Common myeloid progenitor, CD34-positive (primary cell): ENCODE measurements at regions not wholly inside any gene's neighbourhood (a gene's known extent, or its start where the extent isn't known, plus 50 kb on each side); places are given as distances from the start of the nearest gene placed in this dataset.

Experiments
- CTCF ChIA-PET: fragments of 350-600 bp; sonication (Branson Sonifier 250); formaldehyde crosslinking; loops from one replicate; lab custom pipeline; 2021; ENCODE audit warnings: antibody characterized with exemption; lab: Charles Lee
- POLR2A ChIA-PET: fragments of 350-600 bp; sonication (Branson Sonifier 250); formaldehyde crosslinking; loops from one replicate; lab custom pipeline; 2021; ENCODE audit warnings: antibody characterized with exemption; lab: Charles Lee
- DNase-seq, 3 donors: peaks; one replicate each; pipeline versions ENCODE4 v3.0.0 to v3.0.0-alpha.2; 2013
- H3K27ac ChIP-seq, 2 experiments: 1 replicate in 1 of 2; 2 replicates in 1 of 2; pipeline ENCODE4 v1.7.0; 2013; ENCODE audit warnings: inconsistent platforms in 2 of 2, low read length in 2 of 2, mild to moderate bottlenecking in 2 of 2, low read depth in 1 of 2, moderate library complexity in 1 of 2; ENCODE audit not compliant: severe bottlenecking in 2 of 2, insufficient read depth in 1 of 2, poor library complexity in 1 of 2
- H3K27me3 ChIP-seq, 5 experiments: replicated peaks in 2 of 5; 1 replicate in 3 of 5; 2 replicates in 2 of 5; pipeline versions ENCODE4 v1.6.1 to v1.7.0; 2013; ENCODE audit warnings: low read length in 4 of 5, mild to moderate bottlenecking in 2 of 5, moderate library complexity in 2 of 5, inconsistent platforms in 1 of 5; ENCODE audit not compliant: insufficient read depth in 5 of 5, control insufficient read depth in 4 of 5
- H3K36me3 ChIP-seq, 4 experiments: 1 replicate in 2 of 4; 2 replicates in 2 of 4; pipeline versions ENCODE4 v1.6.1 to v1.7.0; 2013; ENCODE audit warnings: low read length in 3 of 4, control low read depth in 1 of 4, mild to moderate bottlenecking in 1 of 4; ENCODE audit not compliant: control insufficient read depth in 4 of 4, insufficient read depth in 4 of 4
- H3K4me1 ChIP-seq, 4 experiments: 1 replicate in 3 of 4; 2 replicates in 1 of 4; pipeline versions ENCODE4 v1.6.1 to v1.7.1; 2013; ENCODE audit warnings: low read length in 3 of 4, mild to moderate bottlenecking in 3 of 4, control low read depth in 1 of 4, inconsistent platforms in 1 of 4, moderate library complexity in 1 of 4; ENCODE audit not compliant: control insufficient read depth in 4 of 4, insufficient read depth in 4 of 4; ENCODE audit errors: control extremely low read depth in 1 of 4
- H3K4me3 ChIP-seq, 7 experiments: 1 replicate in 4 of 7; 2 replicates in 3 of 7; pipeline versions ENCODE4 v1.5.1 to v1.7.0; 2013; ENCODE audit warnings: mild to moderate bottlenecking in 7 of 7, low read length in 6 of 7, moderate library complexity in 6 of 7, inconsistent platforms in 2 of 7, low read depth in 2 of 7, control low read depth in 1 of 7; ENCODE audit not compliant: insufficient read depth in 4 of 7, control insufficient read depth in 1 of 7; ENCODE audit errors: extremely low read depth in 1 of 7
- H3K9me3 ChIP-seq, 5 experiments: 1 replicate in 4 of 5; 2 replicates in 1 of 5; pipeline versions ENCODE4 v1.6.1 to v1.7.1; 2013; ENCODE audit warnings: low read length in 4 of 5, mild to moderate bottlenecking in 2 of 5, inconsistent platforms in 1 of 5, low read depth in 1 of 5, moderate library complexity in 1 of 5; ENCODE audit not compliant: control insufficient read depth in 4 of 5, insufficient read depth in 2 of 5; ENCODE audit errors: control extremely low read depth in 1 of 5
- WGBS: methylation state at CpG from one replicate; pipeline ENCODE4 v1.1.5; 2013; ENCODE audit not compliant: insufficient coverage; 5-methylcytosine and 5-hydroxymethylcytosine counted together

DNA sequence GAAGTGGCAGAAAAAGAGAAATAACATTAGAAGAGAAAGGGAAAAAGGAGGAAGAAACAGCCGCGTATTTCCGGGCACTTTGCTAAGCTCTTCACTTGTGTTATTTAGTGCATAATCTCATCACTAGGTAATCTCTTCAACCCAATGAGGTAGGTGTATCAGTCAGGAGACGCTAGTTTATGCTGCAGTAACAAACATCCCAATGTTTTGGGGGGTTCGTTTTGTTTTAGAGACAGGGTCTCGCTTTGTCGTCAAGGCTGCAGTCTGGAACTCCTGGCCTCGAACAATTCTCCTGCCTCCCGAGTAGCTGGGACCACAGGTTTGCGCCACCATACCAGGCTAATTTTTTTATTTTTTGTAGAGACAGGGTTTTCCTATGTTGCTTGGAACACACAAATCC is 61.7 kb downstream of the ZFP36L2 start:
- 94% methylated on average over 7 of the region's 10 CpGs for WGBS
- POLR2A ChIA-PET: no interaction called here
- Histone ChIP-seq H3K9me3 (no peaks in the 10 kb centered on the region), H3K27ac (no peak overlapping the region), H3K4me3 (no peak overlapping the region), H3K36me3 (no peaks in the 10 kb centered on the region), H3K27me3 (no peaks in the 10 kb centered on the region), H3K4me1 (peaks cover 0 to 32% (median 22%) of the 10 kb centered on the region in 4 experiments)
- DNase-seq: no peak
- CTCF ChIA-PET: interaction anchor here (0.6 to 1.9 kb wide), 5 partner anchors 13 to 309 kb away, joined by 3 to 4 read pairs (median 3); no protein-coding TSS in a partner anchor

- Histone ChIP-seq H3K4me3 (no peak overlapping the region), H3K9me3 (no peaks in the 10 kb centered on the region), H3K27ac (no peak overlapping the region), H3K27me3 (no peaks in the 10 kb centered on the region), H3K4me1 (peaks cover 0 to 32% (median 17%) of the 10 kb centered on the region in 4 experiments), H3K36me3 (no peaks in the 10 kb centered on the region)
- ChIA-PET POLR2A (no interaction called here), CTCF (interaction anchor here (1.2 to 1.8 kb wide), 2 partner anchors 15 to 43 kb away, joined by 3 to 4 read pairs; no protein-coding TSS in a partner anchor)
- DNase-seq: no peak
- WGBS: 100% methylated on average over 3 of the region's 6 CpGs
These were observed 62.7 kb downstream of the ZFP36L2 start for GRCh38 chr2:43163584-43164270.

DNA sequence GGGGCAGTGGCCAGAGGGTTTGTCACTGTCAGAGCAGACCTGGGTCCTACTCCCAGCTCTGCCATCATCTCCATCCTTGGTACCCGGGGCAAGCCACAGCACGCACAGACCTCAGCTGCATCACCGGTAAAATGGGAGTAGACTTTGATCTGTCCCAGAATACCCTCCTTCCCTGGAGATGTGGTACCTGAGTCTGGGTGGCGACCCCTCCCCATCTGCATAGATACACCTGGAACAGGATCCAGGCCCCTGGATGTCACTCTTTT is 64.0 kb downstream of the ZFP36L2 start:
- no peaks in the 10 kb centered on the region for H3K36me3 ChIP-seq
- no peak overlapping the region for H3K27ac ChIP-seq
- POLR2A ChIA-PET: no interaction called here
- no peak overlapping the region for H3K4me3 ChIP-seq
- DNase-seq: no peak
- no peaks in the 10 kb centered on the region for H3K9me3 ChIP-seq
- 95% methylated on average over 4 of the region's 4 CpGs for WGBS
- CTCF ChIA-PET: interaction anchor here (0.8 to 2.1 kb wide), 2 partner anchors 60 to 214 kb away, joined by 3 to 5 read pairs; no protein-coding TSS in a partner anchor
- H3K4me1 ChIP-seq: peaks cover 0 to 32% (median 20%) of the 10 kb centered on the region in 4 experiments
- no peaks in the 10 kb centered on the region for H3K27me3 ChIP-seq

DNA sequence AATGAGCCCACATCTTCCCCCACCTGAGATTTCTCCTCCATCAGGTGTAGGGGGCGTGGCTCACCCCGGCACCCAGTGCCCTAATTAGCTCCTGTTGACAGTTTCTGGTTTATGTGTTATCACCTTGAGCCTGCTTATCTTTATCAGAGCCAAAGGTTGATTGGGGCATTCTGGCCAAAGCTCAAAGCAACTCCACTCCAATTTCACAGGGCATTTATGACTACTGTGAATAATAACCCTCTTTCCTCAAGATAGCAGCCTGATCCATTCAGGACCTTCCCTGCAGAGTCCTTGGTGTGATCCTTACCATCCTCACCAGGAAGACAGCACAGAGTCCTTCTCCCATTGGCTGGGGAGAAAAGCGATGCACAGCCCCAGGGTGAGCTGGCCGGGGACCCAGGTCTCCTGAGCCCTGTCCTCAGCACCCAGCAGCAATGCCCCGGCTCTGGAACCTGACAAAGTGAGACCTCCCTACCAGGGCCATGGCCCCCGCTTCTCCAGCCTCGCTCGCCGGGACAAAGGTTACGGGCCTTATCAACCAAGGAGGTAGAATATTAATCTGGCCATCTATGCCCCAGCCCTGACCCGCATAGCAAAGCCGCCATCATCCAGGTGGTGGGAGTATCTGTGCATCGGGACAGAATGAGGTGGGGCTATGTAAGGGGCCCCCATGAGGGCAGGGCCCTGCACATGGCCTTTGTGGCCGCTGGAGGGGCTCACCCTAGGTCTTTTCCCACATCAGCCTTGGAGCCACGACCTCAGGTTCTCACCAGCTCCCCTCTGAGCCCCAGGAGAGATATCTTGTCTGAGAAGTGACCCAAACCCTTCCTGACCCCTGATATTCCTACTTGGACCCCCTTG is 64.5 kb downstream of the ZFP36L2 start:
- no peak overlapping the region for H3K4me3 ChIP-seq
- no peak for DNase-seq
- 98% methylated on average over 14 of the region's 15 CpGs for WGBS
- H3K27ac ChIP-seq: no peak overlapping the region
- no peaks in the 10 kb centered on the region for H3K9me3 ChIP-seq
- peaks cover 0 to 35% (median 21%) of the 10 kb centered on the region in 4 experiments for H3K4me1 ChIP-seq
- ChIA-PET CTCF (interaction anchor here (0.8 to 2.1 kb wide), 3 partner anchors 60 to 214 kb away, joined by 3 to 5 read pairs (median 3); no protein-coding TSS in a partner anchor), POLR2A (no interaction called here)
- no peaks in the 10 kb centered on the region for H3K36me3 ChIP-seq
- no peaks in the 10 kb centered on the region for H3K27me3 ChIP-seq

DNA sequence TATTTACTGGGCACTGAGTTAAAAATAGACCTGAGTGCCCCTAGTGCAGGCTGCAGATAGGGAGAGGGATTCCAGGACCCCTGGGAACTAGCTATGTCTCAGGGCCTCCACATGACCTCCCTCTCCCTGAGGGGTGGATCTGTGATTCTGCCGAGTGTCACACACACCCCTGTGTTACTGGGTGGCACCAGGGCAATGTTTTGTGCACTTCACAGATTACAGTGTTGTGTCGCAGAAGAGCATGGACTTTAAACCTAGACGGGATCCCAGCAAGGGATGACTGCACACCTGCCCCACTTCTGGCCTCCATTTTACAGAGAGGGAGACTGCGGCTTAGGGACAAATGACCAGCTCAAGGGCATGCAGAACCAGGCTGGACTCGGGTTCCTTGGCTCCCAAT is 65.6 kb downstream of the ZFP36L2 start:
- Histone ChIP-seq H3K36me3 (no peaks in the 10 kb centered on the region), H3K4me1 (peaks cover 0 to 35% (median 20%) of the 10 kb centered on the region in 4 experiments), H3K4me3 (no peak overlapping the region), H3K27ac (no peak overlapping the region), H3K27me3 (no peaks in the 10 kb centered on the region), H3K9me3 (no peaks in the 10 kb centered on the region)
- POLR2A ChIA-PET: interaction anchor here (0.6 kb wide), 1 partner anchor 63 kb away, joined by 7 read pairs; no protein-coding TSS in a partner anchor
- CTCF ChIA-PET: interaction anchor here (0.9 to 1.7 kb wide), 4 partner anchors 12 to 183 kb away, joined by 3 to 4 read pairs (median 3); no protein-coding TSS in a partner anchor
- 93% methylated on average over 5 of the region's 5 CpGs for WGBS
- no peak for DNase-seq

DNA sequence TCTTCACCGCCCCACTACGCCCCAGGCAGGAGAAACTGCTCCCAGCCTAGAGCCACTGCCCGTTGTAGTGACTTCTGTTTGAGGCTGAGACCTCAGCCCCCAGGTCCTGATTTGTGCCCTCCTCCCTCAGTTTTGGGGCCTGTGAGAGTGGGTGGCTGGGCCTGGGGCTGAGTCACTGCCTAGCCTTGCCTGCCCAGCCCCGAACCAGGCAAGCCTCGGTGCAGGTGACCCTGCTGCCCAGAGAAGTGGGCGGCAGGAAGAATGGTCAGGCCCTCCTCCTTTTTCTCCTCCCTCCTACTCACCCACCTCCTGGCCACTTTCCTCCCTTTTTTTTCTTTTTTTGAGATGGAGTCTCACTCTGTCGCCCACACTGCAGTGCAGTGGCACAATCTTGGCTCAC is 66.6 kb downstream of the ZFP36L2 start:
- Histone ChIP-seq H3K27ac (no peak overlapping the region), H3K9me3 (no peaks in the 10 kb centered on the region), H3K36me3 (no peaks in the 10 kb centered on the region), H3K4me3 (no peak overlapping the region), H3K4me1 (peaks cover 0 to 35% (median 19%) of the 10 kb centered on the region in 4 experiments), H3K27me3 (no peaks in the 10 kb centered on the region)
- ChIA-PET CTCF (interaction anchor here (1.7 kb wide), 1 partner anchor 182 kb away, joined by 3 read pairs; no protein-coding TSS in a partner anchor), POLR2A (no interaction called here)
- DNase-seq: no peak
- WGBS: 91% methylated on average over 3 of the region's 7 CpGs
